IPS DF 4.7 (cell line): ENCODE measurements at regions not wholly inside any gene's neighbourhood (a gene's known extent, or its start where the extent isn't known, plus 50 kb on each side); places are given as distances from the start of the nearest gene placed in this dataset.

Source experiments
- DNase-seq: peaks from one replicate; pipeline ENCODE4 v3.0.0-alpha.2; 2013; ENCODE audit warnings: low spot score; ENCODE audit errors: extremely low read depth

DNA sequence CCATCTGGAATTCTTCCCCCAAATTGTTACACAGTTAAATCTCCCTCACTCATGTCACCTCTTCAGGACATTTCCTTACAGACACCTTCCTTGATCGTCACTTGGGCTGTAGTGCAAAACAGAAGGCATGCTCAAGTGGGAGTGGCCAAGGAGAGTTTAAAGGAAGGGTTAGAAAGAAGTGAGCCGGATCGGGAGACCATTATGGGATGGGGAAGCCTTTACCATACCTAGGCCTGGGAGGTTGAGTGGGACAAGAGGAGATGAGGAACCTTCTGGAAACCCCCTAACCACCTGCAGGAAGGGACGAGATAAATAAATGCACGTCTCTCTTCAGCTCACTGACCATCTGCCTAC lies 102.7 kb downstream of the UCHL1 start:
- DNase-seq, result no peak

DNA sequence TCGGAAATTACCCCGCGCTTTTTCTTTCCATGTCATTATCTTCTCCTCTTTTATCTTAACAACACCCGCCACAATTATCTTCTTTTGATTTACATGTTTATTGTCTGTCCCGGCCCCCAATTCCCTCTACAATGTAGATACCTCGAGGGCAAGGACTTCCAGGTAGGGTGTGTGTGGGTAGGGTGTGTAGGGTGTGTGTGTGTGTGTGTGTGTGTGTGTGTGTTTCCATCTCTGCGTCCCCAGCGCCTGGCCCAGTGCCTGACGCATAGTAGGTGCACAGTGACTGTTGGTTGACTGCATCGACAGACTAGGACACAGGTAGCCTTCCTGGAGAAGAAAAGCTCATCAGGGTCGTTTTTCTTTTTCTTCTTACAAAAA lies 103.1 kb downstream of the UCHL1 start:
- DNase-seq, result no peak

DNA sequence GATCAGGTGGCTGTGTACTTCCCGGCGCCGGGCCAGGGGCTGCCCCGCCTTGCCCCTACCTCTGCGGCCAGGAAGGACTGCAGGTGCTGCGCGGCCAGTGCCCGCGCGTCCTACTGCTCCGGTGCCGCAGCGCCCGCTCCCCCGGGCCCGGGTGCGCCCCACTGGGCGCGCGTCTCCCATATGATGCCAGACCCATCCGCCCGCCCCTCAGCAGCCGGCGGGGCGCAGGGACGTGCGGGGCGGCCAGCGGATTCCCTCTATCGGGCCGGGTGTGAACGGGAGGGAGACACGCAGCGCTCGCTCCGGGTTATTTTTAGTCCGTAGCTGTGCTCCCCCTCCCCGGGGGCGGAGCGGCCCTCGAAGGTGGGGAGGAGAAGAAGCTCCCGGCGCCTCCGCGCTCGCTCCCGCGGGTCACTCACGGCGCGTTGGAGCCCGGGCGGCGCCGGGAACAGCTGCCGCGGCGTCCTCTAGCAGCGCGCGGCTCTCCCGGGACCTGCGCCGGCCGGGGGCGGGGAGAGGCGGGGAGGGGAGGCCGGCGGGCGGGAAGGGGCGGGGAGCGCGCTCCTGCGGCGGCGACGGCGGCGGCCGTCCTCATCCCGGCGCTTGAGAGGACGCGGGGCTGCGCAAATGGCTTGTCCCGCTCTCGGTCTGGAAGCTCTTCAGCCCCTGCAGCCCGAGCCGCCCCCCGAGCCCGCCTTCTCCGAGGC lies 103.6 kb downstream of the UCHL1 start:
- DNase-seq, result no peak

DNA sequence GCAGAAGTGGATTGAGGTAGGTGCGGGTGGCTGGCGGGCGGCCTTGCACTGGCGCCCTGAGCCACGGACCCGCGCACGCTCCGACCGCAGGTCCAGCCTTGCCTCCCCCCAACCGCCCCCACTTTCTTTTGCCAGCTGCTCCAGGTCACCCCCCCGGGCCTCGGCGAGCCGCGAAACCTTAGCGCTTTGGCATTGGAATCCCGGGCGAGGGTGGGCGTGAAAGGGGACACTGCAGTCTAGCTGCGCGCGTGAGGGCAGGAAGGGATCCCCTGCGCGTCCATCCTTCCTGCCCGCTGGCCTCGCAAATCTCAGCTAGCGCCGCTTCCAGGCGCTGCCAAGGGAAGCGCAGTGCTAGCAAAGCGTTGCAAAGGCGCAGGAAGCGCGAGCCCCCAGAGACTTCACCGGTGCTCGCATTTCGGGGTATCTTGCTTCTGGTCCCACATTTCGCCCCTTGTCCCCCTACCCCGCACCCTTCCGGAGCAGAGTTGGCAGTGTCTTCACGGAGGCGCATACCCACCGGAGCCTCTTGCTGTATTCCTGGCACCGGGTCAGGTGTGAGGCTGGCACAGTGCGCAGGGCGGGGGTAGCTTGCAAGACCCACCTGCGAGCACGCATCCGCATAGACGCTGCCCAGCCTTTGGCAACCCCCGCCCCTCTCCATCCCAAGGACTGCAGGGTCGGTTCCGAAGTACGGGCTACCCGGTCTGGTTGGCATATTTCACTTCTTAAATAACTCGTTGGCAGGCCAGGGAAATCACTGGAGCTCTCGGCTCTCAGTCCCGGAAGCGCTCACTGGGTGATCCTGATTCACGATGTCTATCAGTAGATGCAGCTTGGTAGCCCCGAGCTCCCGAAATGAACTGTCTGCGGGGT lies 104.4 kb downstream of the UCHL1 start:
- DNase-seq, result no peak

DNA sequence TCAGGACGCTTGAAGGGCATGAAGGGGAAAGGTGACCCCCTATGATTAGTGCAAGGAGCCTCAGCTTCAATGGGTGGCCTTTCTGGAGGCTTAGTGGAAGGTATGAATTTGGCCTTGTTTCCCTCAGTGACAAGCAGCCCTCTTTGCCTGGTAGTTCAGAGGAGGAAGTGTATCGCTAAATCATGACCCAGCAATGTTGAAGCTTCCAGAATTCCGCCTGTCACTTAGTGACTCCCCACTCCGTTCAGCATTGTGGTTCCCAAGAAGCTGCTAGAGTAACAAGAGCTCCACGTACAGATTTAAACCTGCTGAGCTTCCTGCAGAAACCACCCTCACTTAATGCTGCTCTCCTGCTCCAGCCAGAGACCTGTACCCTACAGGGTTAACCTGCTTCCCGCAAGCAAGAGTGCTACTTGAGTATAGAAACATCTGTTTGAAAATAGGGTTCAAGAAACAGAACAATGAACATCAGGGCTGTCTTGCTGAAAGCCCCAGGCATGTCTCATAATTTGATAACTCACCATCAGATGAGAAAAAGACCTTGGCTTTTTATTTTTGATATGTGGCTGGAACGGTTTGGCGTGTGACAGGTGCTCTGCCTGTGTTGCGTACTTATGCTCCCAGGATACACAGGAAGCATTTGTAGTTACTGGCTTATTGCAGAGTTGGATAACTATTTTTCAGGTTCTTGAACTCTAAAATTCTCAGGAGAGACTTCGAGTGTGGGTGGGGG lies 105.2 kb downstream of the UCHL1 start:
- no peak for DNase-seq

DNA sequence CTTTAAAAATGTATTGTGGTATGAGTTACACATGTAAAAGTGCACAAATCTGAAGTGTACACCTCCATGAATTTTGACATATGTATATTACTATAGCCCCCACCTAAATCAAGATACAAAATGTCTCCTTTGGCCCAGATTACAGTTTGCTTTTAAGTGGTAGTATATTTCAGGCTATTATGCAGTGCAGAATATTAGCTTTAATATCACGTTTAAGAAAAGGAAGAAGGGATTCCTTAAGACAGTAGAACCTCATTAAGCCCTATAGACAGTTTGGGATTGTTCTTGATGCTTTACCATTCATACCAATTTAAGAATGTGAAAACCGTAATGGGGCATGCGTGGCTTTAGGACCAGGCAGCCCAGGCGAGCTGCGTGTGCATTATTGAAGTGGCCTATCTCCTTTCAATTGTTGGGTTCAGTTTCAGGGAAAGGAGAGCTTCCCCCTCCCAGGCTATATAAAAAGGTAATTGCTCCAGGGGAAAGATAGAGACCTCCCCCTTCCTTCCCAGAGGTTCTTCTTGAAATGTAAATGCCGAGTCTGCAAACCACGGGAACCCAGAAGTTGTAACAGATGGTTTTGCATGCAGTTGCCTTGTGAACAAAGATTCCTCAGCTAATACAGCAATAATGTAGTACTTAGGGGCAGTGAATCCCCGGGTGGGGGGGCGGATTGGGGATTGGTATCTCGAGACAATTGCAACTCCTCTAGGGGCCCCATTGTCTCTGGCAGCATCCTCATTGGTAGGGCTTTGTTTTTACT lies 106.1 kb downstream of the UCHL1 start:
- DNase-seq, result peak; percentile 88

DNA sequence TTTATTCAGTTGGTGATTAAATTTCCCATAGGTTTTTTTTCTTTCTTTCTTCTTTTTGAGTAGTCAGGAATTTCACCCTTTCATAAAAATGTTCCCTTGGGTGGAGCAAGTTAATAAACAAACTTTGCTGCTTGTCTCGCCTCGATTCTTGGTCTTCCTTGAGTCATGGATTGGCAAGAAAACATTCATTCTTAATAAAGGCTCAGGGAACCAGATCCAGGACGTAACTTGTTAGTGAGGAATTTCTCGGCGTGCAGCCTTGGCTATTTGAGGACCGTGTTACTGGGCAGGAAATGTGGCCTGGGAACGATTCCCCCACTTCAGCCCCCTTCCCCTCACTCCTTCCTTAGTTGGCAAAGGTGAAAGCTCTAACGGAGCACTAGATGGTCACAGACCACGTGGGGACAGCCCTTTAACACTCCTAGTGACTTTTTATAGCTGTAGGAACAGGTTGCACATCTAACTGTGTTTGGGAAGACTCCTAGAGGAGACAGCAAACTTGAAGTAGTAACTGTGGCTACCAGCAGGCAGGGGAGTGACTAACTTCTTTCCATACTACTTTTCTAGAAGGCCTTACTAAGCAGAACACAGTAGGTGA lies 106.8 kb downstream of the UCHL1 start:
- DNase-seq, result no peak

DNA sequence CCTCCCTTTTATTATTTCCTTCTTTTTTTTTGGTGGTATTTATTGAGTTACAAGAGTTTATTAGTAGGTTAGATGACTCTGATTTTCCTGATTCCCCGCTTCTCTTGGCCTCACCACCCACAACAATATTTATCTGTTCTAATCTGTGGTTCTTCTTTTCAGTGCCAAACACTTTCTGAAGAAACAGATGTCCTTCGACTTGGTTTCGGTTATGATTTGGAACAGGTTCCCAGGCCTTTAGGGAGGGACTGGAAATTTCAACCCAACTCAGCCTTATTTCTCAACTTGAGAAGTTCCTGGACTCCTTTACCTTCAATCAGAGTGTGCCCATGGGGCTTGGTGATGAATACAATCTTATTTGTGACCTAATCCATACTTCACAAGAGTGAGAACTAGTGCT lies 108.1 kb downstream of the UCHL1 start:
- DNase-seq, result no peak

DNA sequence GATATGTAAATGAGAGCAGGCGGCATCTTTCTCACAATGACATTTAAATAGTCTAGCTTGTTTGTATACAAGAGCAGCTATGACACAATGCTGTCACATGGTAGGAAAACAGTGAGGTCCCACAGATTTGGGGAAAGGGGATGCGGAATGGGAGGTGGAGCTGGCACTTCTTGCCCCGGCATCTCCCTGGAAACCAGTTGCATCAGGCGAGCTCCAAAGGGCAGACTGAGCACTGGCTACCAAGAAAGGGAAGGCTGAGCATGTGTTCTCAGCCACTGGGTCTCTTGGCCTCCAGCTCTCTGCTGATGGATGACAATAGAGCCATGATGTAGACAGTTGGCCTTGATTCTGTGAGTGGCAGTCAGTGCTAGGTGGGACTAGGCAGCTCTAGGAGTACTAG lies 109.0 kb downstream of the UCHL1 start:
- DNase-seq, result no peak

DNA sequence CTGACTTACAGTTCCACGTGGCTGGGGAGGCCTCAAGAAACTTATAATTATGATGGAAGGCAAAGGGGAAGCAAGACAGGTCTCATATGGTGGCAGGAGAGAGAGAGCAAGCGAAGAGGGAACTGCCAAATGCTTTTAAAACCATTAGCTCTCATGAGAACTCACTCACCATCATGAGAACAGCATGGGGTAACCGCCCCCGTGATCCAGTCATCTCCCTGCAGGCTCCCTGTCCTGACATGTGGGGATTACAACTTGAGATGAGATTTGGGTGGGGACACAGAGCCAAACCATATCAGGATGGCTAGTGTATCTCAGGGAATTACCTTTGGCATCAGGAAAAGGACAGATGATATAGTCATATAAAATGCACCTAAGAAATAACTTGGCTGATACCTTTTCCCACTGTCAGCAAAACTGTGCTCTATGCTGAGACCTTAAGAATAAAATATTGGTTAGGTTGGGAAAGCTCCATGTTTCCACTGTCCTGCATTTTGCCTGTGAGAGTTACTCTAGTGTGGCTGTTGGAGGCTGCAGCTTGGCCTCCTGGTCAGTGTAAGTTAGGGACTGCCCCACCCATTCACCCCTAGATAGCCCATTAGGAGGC lies 110.3 kb downstream of the UCHL1 start:
- no peak for DNase-seq

DNA sequence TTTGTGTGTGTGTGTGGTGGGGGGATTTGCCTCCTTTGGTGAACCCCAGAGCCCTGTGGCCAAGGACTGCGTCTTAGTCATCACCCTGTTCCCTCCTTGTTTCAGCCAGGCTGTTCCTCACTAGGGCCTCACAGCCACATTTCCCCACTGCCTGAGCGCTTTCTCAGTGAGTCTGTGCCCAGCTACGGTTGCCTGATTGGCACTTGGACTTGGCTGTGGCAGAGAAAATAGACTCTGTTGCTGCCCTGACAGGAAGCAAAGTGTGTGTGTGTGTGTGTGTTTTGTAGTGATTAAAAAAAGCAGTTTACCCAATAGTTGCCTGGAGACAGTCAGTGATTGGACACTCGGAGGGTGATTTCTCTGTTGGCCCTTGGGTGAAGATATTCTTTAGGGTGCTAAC lies 113.0 kb downstream of the UCHL1 start:
- no peak for DNase-seq

DNA sequence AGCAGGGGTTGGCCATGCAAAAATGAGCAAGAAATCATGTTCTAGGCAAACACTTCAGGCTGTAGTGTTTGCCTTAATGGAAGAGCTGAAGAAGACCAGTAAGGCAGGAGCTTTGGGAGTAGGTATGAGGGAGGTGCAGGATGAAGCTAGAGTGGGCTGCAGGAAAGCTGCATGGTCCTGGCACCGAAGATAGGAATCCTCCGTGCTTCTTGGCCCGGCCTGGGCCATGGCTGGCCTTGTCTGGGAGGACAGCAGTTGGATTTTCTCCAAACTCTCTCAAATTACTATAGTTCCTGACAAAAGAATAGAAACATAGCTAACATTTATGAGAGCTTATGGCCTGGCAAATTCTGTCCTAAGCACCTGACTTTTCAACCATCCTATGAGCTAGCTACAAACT lies 116.5 kb downstream of the UCHL1 start:
- DNase-seq, result no peak

DNA sequence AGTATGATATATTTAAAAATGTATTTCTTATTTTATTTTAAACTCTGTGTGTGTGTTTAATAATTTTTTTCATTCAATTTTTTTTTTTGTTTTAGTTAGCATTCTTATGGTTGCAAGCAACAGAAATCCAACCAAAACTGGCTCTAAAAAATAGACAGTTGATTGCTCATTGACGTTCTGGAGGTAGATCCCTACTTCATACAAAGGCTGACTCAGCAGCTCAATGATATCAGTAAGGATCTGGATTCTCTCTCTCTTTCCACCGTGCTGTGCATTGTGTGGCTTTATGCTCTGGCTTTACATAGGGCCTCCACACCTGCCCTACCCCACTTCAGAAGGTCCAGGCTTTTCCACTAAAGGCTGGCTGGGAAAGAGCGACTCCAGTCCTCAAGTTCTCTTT lies 117.8 kb downstream of the UCHL1 start:
- DNase-seq, result no peak

DNA sequence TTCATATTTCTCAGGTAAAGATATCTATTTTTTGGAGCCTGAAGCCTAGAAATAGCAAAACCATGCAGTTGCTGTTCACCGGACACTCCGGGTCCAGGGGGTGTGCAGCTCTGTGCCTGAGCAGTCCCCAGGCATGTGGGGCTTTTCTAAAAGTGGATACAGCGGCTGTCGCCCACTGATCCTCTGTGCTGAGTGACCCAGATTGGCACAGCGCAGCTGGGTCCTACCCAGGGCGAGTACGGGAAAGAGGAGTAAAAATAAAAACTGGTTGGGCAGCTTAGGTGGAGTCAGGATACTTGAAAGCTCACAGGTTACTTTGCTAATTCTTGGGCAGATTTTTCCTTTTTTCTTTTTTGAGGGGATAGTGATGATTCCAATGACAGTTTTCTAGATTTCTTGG lies 118.8 kb downstream of the UCHL1 start:
- DNase-seq, result no peak

DNA sequence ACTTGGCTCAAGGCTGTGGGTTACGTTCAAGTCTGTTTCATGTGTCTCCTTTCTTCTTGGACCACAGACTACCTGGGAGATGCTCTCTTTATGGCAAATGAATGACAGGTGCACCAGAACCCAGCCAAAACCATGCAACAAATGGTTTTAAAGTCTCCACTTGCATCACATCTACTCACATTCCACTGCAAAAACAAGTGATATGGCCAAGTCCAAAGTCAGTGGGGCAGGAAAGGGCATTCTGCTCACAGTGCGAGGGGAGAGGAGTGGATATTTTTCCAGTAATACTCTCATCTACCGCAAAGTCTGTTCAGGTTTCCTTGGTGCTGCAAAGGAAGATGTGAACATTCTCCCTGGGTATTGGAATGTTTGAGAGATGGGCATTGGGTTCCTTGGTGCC lies 120.5 kb downstream of the UCHL1 start:
- no peak for DNase-seq

DNA sequence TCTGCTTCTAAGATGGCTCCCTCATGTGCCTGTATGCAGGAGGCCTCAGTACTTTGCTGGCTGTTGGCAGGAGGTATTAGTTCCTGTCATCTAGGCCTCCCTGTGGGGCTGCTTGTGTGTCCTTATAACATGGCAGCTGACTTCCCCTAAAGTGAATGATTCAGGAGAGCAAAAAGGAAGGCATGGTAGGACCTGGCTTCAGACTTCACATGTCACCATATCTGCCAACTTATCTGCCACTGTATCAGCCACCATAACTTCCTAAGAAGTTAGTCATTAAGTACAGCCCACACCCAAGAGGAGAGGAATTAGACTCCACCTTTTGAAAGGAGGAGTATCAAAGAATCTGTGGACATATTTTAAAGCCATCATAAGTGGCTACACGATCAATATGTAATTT lies 122.5 kb downstream of the UCHL1 start:
- no peak for DNase-seq

DNA sequence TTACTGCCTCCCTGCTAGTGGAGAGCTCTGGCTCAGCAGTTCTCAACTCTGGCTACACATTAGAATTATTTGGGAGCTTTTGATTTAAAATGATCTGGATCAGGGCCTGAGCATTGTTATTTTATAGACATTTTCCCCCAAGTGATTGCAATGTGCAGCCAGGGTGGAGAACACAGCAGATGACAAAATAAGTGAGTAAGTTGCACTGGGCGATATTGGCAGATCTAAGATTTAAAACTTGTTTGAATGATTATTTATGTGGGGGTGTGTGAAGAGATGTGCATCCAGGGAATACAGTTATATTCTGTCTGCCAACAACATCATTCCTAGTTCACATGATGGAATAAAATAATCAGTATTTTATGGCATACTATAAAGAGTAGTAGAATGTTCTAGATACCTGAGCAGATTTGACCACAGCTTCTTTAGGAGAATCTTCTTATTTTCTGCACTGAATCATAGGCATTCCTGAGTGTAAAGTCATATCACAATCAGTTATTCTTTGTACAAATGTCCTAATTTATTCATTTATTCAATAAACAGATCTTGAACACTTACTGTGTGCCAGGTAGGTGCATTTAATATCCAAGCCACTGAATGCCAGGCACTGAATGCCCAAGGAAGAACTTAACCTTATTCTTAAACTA lies 123.9 kb downstream of the UCHL1 start:
- DNase-seq, result no peak

DNA sequence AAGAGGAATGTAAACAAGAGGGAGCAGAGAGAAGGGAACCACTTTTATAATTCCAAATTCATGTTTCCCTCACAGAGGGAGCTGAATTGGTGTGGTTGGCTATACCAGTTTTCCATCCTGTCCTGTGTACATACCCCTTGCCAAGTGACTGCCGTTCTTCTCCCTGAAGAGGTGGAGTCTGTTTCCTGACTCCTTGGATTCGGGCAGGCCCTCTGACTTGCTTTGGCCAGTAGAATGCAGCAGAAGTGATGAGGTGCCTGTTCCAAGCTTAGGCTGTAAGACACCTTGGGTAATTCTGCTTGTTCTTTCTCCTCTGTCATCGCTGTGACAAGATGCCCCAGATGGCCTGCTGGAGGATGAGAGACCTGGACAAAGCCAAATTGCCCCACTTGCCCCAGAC lies 124.7 kb downstream of the UCHL1 start:
- no peak for DNase-seq

DNA sequence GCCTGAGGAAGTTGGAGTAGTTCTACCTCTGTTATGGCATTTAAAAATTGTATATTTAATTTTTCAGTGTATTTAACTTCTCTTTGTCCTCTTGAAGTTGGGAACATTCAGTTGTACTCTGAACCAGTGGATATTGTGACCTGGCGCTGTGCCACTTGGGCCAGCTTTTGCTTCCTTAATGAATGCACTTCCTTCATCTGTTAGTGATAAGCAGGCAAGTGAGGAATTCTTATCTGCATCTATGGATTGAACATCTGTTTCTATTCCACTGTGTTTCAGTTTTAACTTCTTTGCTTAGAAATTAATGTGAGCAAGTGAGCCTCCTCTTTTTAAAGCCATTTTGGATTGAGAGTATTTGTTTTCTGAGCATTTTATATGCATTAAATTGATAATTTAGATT lies 128.3 kb downstream of the UCHL1 start:
- no peak for DNase-seq

DNA sequence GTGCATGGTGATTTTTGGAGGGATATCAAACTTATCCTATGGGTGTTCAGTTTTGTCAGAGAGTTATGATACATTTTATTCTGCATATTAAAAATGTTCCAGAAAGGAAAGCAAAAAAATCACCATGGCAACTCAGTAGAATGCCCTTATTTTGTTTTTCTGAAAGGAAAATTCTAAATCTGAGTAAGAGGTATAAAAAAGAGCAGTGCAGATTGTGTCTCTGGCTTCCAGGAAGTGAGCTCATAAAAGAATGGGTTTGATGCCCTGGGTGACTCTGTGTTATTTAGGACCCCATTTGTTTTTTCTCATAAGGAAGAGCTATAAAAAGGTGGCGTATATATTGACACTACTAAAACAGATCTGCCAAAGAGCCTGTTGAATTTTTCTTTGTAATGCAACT lies 128.8 kb downstream of the UCHL1 start:
- DNase-seq, result no peak
